GM13976 (cell line): ENCODE measurements at regions not wholly inside any gene's neighbourhood (a gene's known extent, or its start where the extent isn't known, plus 50 kb on each side); places are given as distances from the start of the nearest gene placed in this dataset.

Source experiments
- DNase-seq: peaks from one replicate; pipeline ENCODE4 v3.0.0; 2012; ENCODE audit warnings: low spot score
- CTCF ChIP-seq: IDR thresholded peaks from 2 replicates; pipeline ENCODE4 v1.5.1; 2012; ENCODE audit warnings: borderline replicate concordance, mild to moderate bottlenecking; ENCODE audit not compliant: insufficient read depth; ENCODE audit errors: extremely low read depth, missing control alignments, control extremely low read depth
- in situ Hi-C: fragments of 300-500 bp; cut with MboI; formaldehyde crosslinking; loops from one replicate; pipeline ENCODE4 v1.12.0; 2022; ENCODE audit warnings: low sequenced_read_pairs, mixed read lengths, inconsistent platforms; ENCODE audit not compliant: unreplicated experiment

- in situ Hi-C loops = no loop called here
- DNase-seq = no peak
- TF ChIP-seq CTCF = no peak
Observed at GRCh38 chr7:110386913-110387312, 704.0 kb upstream of the LRRN3 start.

GRCh38 chr7:110387689-110388088 is 703.2 kb upstream of the LRRN3 start:
- TF ChIP-seq CTCF = no peak
- in situ Hi-C loops = no loop called here
- no peak for DNase-seq

- no peak for TF ChIP-seq CTCF
- in situ Hi-C loops = no loop called here
- no peak for DNase-seq
Observed at GRCh38 chr7:110388457-110388856, 702.5 kb upstream of the LRRN3 start.

DNA sequence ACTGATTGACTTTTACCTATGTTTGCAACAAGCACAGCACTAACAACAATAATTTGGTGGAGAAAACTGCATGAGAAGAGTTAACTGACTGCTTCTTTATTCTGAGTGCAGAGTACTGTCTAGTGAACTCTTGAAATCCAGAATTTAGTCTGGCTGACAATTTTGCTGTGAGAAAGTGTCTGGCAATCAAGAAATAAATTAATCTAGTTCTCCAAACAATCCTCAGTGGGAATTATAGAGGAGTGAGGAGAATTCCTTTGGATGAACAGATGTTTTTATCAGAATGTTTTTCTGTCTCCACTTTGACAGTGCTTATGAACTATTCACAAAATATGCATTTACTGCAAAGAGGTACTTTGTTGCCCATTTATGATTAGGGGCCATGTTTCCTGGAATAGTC is 694.9 kb upstream of the LRRN3 start:
- no peak for TF ChIP-seq CTCF
- in situ Hi-C loops = no loop called here

GRCh38 chr7:110397927-110398660 is 692.8 kb upstream of the LRRN3 start:
- in situ Hi-C loops = no loop called here
- DNase-seq = no peak
- no peak for TF ChIP-seq CTCF

More for the DNA sequence above, 694.9 kb upstream of the LRRN3 start:
- no peak for DNase-seq

- in situ Hi-C loops = no loop called here
- no peak for DNase-seq
- no peak for TF ChIP-seq CTCF
Observed at GRCh38 chr7:110399421-110399820, 691.5 kb upstream of the LRRN3 start.
